NCI-H2227 (cell line): ENCODE measurements at regions not wholly inside any gene's neighbourhood (a gene's known extent, or its start where the extent isn't known, plus 50 kb on each side); places are given as distances from the start of the nearest gene placed in this dataset.

ENCODE experiments used
- DNase-seq: peaks from one replicate; lab custom pipeline; 2025; ENCODE audit not compliant: unreplicated experiment; lab: John Stamatoyannopoulos, UW

DNA sequence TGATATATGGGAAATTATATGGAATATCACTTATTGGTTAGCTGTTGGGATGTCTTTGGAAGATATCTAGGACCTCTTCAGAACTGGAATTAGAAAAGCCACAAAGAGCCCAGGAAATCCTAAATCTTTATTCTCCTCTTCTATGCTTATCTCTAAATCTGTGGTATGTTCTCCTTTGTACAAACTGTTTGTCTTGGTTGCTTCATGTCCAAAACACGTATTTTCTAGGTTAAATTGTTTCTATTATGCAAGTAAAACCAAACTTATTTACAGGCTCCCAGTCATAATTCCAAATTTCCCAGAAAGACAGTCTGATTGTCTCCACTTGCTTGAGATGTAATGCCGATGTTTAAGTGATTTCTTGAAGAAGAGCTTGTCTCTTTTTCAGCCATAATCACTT is 650.9 kb downstream of the CDH11 start:
- DNase-seq, result no peak

DNA sequence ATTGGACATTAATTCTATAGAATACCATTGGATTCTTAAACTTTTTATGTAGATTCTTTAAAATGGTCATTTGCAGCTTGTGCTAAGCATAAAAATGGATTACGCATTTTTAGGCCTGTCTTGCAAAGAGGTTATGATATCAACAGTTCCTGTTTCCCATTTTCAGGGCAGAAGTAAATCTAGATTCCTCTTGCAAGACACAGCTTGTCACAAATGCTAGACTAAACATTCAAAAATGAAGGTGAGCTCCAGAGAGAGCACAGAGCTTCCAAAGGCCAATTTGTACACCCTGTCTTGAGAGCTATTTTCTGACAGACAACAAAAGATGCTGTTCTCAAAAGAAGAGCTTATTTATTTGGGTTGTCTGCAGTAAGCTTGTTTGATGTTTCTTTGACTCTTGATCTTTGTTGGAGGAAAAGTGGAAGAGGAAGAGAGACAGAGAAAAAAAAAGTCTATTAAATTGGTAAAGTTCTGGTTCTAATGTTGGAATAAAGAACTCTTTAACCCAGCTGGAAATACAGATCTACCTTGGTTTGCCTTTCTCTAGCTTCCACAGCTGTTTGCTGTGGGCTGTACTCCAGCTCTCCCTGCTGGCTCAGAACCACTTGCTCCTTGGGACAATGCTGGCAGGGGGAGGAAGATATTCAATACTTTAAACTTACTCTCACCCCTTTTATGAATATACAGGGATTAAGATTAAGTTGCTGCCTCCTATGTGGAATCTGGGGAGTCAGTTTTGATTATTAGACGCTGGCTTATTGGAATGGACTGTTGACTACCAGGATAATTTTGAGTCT is 651.8 kb downstream of the CDH11 start:
- no peak for DNase-seq

DNA sequence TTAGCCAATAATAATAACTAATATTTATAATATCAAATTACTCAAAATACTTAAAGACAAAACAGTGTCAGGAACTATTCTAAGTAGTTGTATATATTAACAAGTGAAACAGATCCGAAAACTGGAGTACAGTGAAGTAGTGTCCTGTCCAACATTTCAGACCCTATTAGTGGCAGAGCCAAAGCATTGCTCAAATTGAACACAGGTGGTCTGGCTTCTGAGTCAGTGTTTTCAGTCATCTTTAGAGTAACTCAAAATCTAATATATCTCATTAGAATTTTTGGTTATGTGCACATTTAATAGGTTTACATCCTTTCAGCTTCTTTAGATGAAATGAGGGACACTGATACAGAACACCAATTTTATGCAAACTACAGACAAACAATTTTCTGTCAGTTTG is 652.5 kb downstream of the CDH11 start:
- DNase-seq, result no peak

DNA sequence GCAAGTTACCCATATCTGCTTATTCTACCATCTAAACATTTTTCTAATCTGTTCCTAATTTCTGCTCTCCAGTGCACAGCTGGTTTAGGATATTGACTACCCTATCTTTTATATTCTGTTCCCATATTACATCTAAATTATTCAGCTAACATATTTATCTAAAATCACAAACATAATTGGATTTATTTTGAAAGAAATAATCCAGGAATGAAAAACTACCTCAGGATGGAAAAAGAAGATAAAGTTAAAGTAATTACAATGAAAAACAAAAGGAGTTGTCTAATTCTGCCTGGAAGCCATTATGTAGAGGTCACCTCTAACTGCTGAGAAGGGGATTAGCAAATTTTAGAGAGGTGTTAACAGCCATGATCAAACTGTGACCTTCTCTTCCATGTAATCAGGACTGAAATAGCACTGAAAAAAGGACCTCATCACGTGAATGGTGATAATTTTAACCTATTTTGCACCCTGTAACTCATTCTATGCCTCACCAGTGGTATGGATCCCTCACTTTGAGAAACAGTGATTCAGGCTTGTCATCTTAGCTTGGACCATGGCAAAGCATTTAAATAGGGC is 653.3 kb downstream of the CDH11 start:
- no peak for DNase-seq

DNA sequence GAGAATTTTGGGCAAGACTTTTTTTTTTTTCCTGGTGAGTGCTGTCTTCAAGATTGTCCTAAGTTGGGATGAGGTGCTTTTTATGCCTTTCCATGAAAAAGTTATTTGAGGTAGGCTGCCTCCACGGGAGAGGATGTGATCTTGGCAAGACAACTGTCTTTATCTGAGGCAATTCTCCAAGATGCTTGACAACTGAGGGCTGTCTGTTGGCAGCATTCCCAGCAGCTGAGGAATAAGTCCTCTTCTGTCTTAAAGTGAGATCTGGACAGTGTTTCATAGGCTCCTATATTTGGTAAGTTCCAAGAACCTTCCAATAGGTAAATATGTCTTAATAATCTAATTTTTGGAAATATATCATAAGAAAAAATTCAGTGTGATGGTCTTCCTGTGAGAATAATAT is 662.0 kb downstream of the CDH11 start:
- no peak for DNase-seq

DNA sequence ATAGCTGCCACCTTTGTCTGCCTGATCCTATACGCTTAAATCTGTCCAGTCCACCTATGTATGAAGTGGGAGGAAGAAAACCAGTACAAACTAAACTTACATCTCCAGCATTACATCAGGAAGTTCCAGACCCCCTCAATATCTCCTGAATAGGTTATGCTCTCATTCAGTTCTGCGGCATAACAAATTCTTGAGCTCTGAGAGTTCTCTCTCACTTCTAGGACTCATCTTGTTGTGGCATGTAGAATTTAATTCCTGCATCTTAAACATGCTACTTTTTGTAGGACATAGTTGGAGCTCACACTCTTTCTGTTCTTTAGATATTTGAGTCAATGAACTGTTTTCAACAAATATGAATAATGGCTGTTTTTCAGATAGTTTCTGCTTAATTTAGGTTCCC is 662.5 kb downstream of the CDH11 start:
- no peak for DNase-seq

DNA sequence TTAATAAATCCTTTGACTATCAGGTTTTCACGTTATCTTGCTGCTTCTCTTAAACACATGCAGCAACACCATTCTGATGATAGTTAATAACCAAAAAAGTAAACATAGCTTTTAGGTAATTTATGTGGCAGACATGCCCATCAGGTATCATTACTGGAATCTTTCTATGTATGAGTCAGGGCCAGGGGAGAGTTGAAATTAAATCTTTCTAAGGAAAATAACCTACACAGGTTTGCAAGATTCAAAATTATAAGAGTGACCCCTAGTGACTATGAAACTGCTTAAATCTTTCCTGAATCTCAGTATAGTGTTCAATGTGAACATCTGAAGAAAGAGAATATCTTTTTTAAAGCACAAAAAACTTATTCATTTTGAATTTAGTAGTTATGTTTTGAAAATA is 666.6 kb downstream of the CDH11 start:
- DNase-seq, result no peak

DNA sequence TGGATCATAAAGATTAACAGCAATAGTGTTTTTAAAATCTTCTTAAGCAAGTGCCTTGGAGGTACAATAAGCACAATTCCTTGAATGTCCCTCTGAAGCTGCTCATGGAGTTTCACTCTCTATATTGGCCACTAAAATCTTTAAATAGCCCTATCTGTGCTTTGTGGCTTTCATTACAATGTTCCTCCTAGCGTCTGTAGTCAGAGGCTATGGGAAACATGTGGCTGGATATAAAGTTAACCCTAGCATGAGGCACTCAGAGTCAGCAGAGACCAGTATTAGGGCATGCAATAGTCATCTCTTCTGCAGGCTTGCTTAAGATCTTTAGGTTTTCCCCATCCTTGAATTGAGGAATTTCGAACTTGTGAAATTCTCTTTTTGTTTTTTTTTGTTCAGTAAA is 668.2 kb downstream of the CDH11 start:
- no peak for DNase-seq

DNA sequence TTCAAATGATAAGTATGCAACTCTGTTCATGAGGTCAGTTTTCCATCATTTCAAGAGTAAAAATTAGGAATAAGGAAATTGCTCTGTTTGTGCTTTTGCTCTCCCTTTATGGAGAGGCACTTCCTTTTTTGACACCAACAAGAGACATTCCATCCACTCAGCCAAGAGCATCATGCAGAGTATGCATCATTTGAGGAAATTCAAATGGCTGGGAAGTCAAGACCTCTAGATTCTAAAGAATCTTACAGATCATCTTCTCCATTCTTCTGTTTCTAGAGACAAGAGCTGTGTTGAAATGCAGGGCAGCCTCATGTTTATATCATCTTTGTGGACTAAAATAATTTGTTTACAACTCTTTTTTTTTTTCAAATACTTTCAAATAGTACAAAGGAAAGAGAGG is 669.4 kb downstream of the CDH11 start:
- DNase-seq, result no peak

DNA sequence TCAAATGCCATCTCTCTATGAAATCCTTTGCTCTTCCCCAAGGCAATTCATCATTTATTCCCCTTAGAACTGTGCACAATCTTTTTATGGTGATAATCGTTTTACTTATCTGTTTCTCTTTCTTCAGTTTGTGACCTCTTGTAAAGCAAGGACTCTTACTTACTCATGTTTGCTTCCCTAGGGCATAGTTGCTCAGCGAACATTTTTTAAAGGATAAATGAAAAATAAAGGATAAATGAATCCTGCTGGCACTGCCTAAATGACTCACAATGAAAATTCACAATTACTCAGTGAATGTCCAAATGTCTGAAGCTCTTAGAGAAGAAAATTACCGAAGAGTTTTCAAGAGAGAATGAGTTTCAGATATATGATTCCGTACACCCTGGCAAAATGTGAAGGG is 671.7 kb downstream of the CDH11 start:
- DNase-seq, result no peak

DNA sequence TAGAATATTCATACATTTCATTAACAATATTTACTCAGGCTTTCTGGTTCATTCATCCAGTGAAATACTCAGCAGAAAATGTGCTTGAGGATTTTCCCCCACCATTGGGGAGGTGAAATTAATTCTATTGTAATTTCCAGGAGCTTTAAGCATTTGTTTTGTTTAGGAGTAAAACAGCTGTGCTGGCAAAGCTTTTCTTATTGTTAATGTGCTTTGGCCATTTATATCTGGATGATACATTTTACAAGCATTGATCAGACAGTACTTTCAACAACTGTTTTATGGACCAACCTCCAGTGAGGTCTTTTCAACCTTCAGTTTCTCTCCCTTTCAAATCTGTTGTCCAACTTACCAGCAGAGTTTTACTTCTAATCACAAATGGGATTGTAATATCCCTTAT is 672.4 kb downstream of the CDH11 start:
- DNase-seq, result no peak

DNA sequence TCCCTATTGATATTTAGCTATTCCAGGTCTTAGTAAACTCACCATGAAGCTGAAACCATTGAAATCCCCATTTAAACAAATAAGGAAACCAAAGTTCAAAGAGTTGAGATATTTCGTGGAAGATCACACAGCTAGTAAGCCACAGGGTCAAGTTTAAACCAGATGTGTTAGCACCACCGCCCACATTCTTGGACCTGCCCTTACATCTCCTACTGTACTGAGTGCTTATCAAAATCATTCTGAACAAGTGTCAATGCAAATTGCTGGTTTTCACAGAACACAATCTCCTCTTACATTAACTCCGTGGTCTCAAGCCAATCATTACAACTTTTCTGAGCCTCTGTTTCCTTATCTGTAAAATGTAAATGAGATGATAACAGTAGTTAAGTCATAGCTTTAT is 676.2 kb downstream of the CDH11 start:
- DNase-seq, result no peak

DNA sequence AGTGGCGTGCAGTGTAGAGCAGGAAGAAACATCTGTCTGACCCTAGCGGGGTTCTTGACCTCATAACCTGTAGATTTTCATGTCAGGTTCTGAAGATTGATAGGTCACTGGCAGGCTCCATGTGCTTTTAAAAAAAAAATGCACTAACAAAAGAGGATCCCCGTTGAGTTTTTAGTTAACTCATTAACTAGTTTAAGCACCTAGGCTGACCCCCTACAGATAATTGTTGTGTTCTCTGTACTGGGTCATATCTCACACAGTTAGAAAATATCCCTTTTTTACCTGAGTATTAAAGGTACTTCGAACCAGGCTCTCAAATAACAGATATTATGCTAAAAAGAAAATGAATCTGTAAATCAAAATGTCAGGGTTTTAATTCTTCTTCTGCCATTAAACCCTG is 676.6 kb downstream of the CDH11 start:
- DNase-seq, result no peak

DNA sequence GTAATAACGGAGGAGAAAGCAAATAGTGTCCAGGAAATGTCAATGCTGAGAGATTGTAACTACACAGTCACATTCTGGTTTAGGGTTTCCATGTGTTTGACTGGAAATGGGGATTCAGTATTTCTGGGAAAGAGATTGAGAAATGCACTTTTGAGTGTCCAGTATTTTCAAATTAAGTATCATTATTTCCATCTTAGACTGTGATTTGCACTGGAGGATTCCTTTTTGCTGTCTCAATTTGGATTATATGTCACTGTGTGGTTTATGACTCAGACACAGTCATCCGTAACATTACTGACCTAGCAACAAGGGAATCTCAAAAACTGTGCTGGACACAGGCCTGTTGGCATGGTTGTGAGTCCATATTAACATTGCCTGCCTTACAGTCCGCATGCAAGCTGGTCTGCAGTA is 681.4 kb downstream of the CDH11 start:
- no peak for DNase-seq

DNA sequence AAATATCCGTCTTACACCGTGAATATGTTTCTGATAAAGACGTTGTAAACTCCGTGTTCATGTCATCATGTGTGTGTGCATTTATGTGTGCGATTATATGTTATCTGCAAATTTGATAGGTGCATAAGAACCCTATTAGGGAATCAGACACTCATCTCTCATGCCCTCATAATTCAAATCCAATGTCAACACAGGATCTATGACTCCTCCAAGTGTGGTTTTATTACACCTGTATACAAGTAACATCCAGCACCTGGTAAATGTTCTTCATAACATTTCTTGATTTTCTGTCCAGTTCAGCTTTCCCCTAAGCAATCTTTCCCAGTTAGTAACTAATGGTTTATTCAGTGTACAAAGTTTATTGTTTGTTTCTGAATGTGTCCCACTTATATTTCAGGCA is 681.9 kb downstream of the CDH11 start:
- no peak for DNase-seq

DNA sequence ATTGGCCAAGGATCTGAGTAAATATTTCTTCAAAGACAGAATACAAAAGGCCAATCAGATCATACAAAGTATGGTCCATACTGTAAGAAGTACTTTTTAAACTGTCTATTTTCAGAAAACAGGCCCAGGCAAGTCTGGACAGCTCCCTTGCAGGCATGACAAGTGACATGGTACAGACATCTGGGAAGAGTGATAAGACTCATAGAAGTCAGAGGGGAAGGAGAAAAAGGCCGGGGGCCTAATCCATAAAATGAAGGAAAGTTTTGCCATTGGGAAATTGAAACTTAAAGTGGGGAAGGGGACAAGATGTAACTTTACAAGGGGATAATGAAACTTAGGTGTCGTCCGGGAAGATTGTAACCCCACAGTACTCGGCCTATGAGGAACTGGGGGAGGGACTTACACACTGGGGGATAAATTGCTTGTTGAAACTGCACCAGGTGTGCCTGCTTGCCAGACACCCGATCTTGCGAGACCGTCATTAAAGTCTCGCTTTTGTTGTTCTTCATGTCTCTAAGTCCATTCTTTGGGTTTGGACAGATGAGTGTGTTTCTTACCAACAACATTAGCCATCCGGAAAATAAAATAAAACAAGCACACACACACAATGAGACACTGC is 684.0 kb downstream of the CDH11 start:
- DNase-seq, result no peak

DNA sequence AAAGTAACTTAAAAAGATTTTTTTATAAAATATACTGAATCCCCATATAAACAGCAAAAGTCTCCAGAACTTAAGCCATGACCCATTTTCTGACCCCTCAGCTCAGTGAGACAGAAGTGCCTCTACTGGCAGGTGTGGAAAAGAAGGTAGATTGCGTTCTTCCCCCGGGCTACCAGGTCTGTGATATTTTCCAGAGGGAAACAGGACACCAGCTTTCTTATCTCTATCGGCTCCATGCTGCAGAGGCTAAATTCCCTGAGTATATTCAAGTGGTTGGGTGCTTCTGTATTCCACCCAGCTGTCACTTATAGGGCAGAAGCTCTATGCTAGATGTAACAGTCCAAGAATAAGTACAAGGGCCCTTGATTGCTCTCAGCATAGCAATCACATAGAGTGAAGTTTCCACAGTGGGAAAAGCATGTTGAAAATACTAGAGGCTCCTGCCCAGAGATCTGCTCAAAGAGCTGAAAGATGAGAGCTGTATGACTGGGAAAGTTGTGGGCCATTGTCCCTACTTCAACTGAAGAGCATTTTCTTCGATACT is 687.3 kb downstream of the CDH11 start:
- DNase-seq, result no peak

DNA sequence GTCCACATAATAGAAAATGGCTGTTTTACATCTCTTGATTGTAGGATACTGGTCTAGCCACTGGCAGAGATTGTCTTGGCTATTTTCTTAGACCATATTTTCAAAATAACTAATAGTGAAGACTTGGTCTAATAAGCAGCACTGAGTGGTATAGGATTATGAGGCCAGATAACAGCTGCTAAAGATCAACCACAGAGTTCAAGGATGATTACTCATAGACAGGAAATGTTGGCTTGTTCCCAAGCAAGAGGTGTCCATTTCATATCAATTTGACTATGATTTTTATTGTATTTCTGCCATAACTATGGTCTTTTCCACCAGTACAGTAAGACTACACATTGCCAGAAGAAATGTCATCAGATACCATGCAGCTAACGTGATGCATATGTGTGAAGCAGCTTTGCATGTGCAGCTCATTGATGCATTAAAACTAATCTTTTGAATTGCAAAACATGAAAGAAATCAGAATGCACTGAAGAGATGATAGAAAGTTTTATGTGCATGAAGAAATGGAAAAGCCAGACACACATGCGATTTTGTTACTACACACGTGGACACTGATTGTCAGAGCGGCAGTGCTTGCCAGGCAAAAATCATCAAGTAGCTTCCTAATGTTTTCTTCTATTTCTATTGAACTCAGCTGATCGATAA is 693.3 kb downstream of the CDH11 start:
- DNase-seq, result no peak

DNA sequence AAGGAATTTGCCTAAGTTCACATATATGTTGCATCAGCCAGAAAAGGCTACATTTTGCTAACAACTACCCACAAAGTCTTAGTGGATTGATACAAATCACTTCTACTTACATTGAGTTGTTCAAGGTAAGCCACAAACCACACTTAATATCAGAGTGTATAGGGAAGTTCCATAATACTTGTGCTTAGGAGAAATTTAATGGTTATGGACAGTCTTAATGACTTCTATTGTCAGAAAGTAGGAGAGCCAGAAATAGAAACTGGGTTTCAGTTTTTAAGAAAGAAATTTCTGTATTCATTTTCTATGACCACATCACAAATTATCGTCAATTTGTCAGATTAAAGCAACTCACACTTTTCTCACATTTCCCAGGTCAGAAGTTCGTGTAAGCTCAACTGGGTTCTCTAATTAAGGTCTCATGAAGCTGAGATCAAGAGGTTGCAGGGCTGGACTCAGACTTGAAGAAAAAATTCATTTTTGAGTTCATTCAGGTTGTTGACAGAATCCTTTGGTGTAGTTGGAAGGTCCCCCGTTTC is 695.7 kb downstream of the CDH11 start:
- DNase-seq, result no peak

DNA sequence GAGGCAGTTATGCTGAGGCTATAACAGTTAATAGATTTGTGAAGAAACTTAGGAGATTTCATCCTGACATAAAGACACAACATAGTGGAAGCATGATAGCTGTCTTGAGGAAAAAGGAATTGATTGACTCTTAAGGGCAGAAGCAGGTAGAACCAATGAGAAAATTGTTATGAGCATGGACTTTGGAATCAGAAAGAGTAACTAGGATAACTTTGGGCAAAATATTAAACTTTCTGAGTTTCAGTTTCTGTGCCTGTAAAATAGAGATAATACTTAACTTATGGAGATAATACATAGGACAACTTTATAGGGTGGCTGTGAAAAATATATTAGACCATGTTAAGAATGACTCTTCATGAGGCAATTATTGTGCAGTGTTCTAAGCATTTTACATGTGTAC is 696.5 kb downstream of the CDH11 start:
- no peak for DNase-seq

DNA sequence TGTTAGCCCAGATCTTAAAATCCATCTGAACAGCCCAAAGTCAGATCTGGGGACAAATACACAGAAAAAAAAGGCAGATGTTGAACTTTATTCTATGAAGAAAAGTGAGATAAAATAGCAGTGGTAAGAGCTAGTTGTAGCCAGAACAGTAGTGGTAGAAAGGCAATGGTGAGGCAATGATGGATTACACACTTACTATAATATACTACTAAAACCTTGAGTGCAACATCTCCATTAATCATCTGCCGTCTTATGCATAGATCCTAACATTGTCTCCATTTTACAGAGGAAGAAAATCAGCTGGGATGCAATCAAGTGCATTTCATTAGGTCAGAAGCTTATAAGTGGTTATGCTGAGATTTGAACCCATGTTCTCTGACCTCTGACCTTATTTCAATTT is 699.6 kb downstream of the CDH11 start:
- no peak for DNase-seq

DNA sequence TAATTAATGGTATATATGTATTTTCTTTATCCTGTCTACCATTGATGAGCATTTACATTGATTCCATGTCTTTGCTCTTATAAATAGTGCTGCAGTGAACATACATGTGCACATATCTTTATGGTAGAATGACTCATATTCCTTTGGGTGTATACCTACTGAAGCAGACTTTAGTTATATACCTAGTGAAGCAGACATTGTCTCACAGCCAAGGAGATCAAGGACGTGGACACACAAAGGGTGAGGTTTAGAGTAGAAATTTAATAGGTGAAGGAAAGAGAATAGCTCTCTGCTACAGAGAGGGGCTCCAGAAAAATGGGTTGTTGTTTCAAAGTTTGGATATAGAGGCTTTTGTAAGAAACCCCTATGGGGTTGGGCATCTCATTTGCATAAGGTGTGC is 700.3 kb downstream of the CDH11 start:
- DNase-seq, result no peak
